ENCODE measurements at regions not wholly inside any gene's neighbourhood (a gene's known extent, or its start where the extent isn't known, plus 50 kb on each side); places are given as distances from the start of the nearest gene placed in this dataset.

DNA sequence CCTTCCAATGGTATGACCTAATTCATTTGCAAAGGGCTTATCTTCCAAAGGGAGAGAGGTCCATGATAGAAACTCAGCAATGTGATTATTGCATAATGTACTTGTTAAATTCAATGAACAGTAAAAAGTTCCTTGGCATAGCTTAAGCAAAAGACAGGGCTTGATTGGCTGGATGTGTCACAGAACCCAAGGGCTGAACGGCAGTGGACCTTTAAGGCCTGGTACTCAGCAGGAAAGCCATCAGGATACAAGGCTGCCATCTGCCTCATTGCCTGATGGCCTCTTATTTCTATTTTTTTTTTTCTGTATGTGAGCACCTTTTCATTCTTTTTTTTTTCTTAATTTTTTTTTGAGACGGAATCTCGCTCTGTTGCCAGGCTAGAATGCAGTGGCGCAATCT, 208.9 kb upstream of the WSCD1 start:
- TF ChIP-seq, protein P1, sequence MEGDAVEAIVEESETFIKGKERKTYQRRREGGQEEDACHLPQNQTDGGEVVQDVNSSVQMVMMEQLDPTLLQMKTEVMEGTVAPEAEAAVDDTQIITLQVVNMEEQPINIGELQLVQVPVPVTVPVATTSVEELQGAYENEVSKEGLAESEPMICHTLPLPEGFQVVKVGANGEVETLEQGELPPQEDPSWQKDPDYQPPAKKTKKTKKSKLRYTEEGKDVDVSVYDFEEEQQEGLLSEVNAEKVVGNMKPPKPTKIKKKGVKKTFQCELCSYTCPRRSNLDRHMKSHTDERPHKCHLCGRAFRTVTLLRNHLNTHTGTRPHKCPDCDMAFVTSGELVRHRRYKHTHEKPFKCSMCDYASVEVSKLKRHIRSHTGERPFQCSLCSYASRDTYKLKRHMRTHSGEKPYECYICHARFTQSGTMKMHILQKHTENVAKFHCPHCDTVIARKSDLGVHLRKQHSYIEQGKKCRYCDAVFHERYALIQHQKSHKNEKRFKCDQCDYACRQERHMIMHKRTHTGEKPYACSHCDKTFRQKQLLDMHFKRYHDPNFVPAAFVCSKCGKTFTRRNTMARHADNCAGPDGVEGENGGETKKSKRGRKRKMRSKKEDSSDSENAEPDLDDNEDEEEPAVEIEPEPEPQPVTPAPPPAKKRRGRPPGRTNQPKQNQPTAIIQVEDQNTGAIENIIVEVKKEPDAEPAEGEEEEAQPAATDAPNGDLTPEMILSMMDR (IDR thresholded peaks at IDR 0.05 in 8 of 11, conservative IDR thresholded peaks at IDR 0.05 in 3 of 11) = no peak
- TF ChIP-seq POLR2A (IDR thresholded peaks at IDR 0.05) = no peak

All from spleen (tissue), 7 donors.